ENCODE measurements at regions not wholly inside any gene's neighbourhood (a gene's known extent, or its start where the extent isn't known, plus 50 kb on each side); places are given as distances from the start of the nearest gene placed in this dataset.

GRCh38 chr2:187261705-187262104 lies 186.3 kb downstream of the CALCRL start:
- intact Hi-C loops (cut with micrococcal nuclease), result no loop called here
- CTCF ChIA-PET, result no interaction called here
- POLR2A ChIA-PET, result no interaction called here
- H3K36me3 ChIP-seq (ENCODE audit: control insufficient read depth in 2 of 3, insufficient read depth in 3 of 3, low read length in 3 of 3), result no peaks in the 10 kb centered on the region
- Mint-ChIP-seq H3K27ac (no peak overlapping the region), H3K4me3 (no peak overlapping the region), H3K27me3 (no peaks in the 10 kb centered on the region), H3K36me3 (no peaks in the 10 kb centered on the region), H3K4me1 (peaks cover 0 to 2% (median 0%) of the 10 kb centered on the region in 7 donors), H3K9me3 (peaks cover 0 to 10% (median 0%) of the 10 kb centered on the region in 11 donors)
- no peak for DNase-seq
- no peak overlapping the region for H3K27ac ChIP-seq (ENCODE audit: low read depth, low read length)
- no peak for ATAC-seq
- no peaks in the 10 kb centered on the region for H3K9me3 ChIP-seq (ENCODE audit: control insufficient read depth in 2 of 3, low read length in 3 of 3)
- no peak overlapping the region for H3K4me3 ChIP-seq (ENCODE audit: low read length)
- H3K27me3 ChIP-seq (ENCODE audit: control insufficient read depth in 2 of 2, insufficient read depth in 2 of 2, low read length in 2 of 2), result no peaks in the 10 kb centered on the region
- H3K4me1 ChIP-seq (ENCODE audit: control insufficient read depth in 2 of 2, insufficient read depth in 2 of 2, low read length in 2 of 2), result no peaks in the 10 kb centered on the region

DNA sequence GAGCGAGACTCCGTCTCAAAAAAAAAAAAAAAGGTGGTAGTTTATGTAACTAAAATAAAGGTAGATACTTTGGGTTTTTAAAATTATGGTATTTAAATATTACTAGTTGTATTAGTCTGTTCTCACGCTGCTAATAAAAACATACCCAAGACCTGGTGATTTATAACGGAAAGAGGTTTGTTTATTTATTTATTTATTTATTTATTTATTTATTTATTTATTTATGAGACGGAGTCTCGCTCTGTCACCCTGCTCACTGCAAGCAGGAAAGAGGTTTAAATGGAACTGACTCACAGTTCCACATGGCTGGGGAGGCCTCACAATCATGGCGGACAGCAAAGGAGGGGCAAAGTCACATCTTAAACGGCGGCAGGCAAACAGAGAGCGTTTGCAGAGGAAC lies 196.0 kb downstream of the CALCRL start:
- DNase-seq (no peak), ATAC-seq (no peak)
- H3K27ac Mint-ChIP-seq, result no peak overlapping the region
- no peaks in the 10 kb centered on the region for H3K36me3 ChIP-seq (ENCODE audit: control insufficient read depth in 2 of 3, insufficient read depth in 3 of 3, low read length in 3 of 3)
- H3K9me3 ChIP-seq (ENCODE audit: control insufficient read depth in 2 of 3, low read length in 3 of 3), result no peaks in the 10 kb centered on the region
- intact Hi-C loops (cut with micrococcal nuclease), result no loop called here
- H3K36me3 Mint-ChIP-seq, result no peaks in the 10 kb centered on the region
- H3K4me3 ChIP-seq (ENCODE audit: low read length), result no peak overlapping the region
- H3K4me3 Mint-ChIP-seq, result no peak overlapping the region
- H3K27me3 ChIP-seq (ENCODE audit: control insufficient read depth in 2 of 2, insufficient read depth in 2 of 2, low read length in 2 of 2), result no peaks in the 10 kb centered on the region
- ChIA-PET POLR2A (no interaction called here), CTCF (no interaction called here)
- no peaks in the 10 kb centered on the region for H3K27me3 Mint-ChIP-seq
- H3K27ac ChIP-seq (ENCODE audit: low read depth, low read length), result no peak overlapping the region
- no peaks in the 10 kb centered on the region for H3K4me1 Mint-ChIP-seq
- no peaks in the 10 kb centered on the region for H3K4me1 ChIP-seq (ENCODE audit: control insufficient read depth in 2 of 2, insufficient read depth in 2 of 2, low read length in 2 of 2)
- peaks cover 0 to 2% (median 0%) of the 10 kb centered on the region in 11 donors for H3K9me3 Mint-ChIP-seq

GRCh38 chr2:187250137-187250536 lies 197.9 kb downstream of the CALCRL start:
- no peak overlapping the region for H3K27ac Mint-ChIP-seq

DNA sequence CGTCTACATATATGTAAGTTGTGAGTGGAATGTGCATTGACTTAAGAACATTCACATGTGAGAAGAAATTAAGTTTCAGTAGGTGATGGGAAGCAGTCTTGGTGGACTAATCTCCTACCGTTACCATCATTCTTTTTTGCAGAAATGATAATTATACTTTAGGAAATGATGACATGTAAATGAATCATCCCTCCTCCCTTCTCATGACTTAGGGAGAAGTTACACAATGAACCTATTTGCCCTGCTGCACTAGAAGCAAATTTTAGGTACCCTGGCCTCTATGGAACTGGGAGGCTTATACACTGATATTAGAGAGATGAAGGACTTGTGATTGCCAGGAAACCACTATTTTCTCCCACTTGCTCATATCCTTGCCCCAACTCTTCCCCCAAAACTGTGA lies 214.2 kb downstream of the CALCRL start:
- ATAC-seq (no peak), DNase-seq (no peak)
- ChIA-PET POLR2A (no interaction called here), CTCF (no interaction called here)
- H3K36me3 Mint-ChIP-seq, result no peaks in the 10 kb centered on the region
- peaks cover 0 to 4% (median 0%) of the 10 kb centered on the region in 11 donors for H3K9me3 Mint-ChIP-seq
- intact Hi-C loops (cut with micrococcal nuclease), result no loop called here
- no peak overlapping the region for H3K27ac Mint-ChIP-seq
- Histone ChIP-seq H3K36me3 (ENCODE audit: control insufficient read depth in 2 of 3, insufficient read depth in 3 of 3, low read length in 3 of 3) (no peaks in the 10 kb centered on the region), H3K4me3 (ENCODE audit: low read length) (no peak overlapping the region), H3K27ac (ENCODE audit: low read depth, low read length) (no peak overlapping the region), H3K27me3 (ENCODE audit: control insufficient read depth in 2 of 2, insufficient read depth in 2 of 2, low read length in 2 of 2) (no peaks in the 10 kb centered on the region), H3K4me1 (ENCODE audit: control insufficient read depth in 2 of 2, insufficient read depth in 2 of 2, low read length in 2 of 2) (no peaks in the 10 kb centered on the region), H3K9me3 (ENCODE audit: control insufficient read depth in 2 of 3, low read length in 3 of 3) (no peaks in the 10 kb centered on the region)
- no peaks in the 10 kb centered on the region for H3K4me1 Mint-ChIP-seq
- no peak overlapping the region for H3K4me3 Mint-ChIP-seq
- H3K27me3 Mint-ChIP-seq, result no peaks in the 10 kb centered on the region

More at GRCh38 chr2:187250137-187250536, 197.9 kb downstream of the CALCRL start:
- Mint-ChIP-seq H3K4me3 (no peak overlapping the region), H3K27me3 (no peaks in the 10 kb centered on the region), H3K4me1 (no peaks in the 10 kb centered on the region), H3K9me3 (peaks cover 0 to 2% (median 0%) of the 10 kb centered on the region in 11 donors), H3K36me3 (no peaks in the 10 kb centered on the region)
- no peaks in the 10 kb centered on the region for H3K36me3 ChIP-seq (ENCODE audit: control insufficient read depth in 2 of 3, insufficient read depth in 3 of 3, low read length in 3 of 3)
- H3K27ac ChIP-seq (ENCODE audit: low read depth, low read length), result no peak overlapping the region
- ChIA-PET CTCF (no interaction called here), POLR2A (no interaction called here)
- ATAC-seq (no peak), DNase-seq (no peak)
- no peaks in the 10 kb centered on the region for H3K9me3 ChIP-seq (ENCODE audit: control insufficient read depth in 2 of 3, low read length in 3 of 3)
- H3K4me3 ChIP-seq (ENCODE audit: low read length), result no peak overlapping the region
- intact Hi-C loops (cut with micrococcal nuclease), result no loop called here
- H3K27me3 ChIP-seq (ENCODE audit: control insufficient read depth in 2 of 2, insufficient read depth in 2 of 2, low read length in 2 of 2), result no peaks in the 10 kb centered on the region
- H3K4me1 ChIP-seq (ENCODE audit: control insufficient read depth in 2 of 2, insufficient read depth in 2 of 2, low read length in 2 of 2), result no peaks in the 10 kb centered on the region

GRCh38 chr2:187232749-187233148 lies 215.3 kb downstream of the CALCRL start:
- Mint-ChIP-seq H3K4me3 (no peak overlapping the region), H3K27ac (no peak overlapping the region), H3K36me3 (no peaks in the 10 kb centered on the region), H3K9me3 (peaks cover 0 to 4% (median 0%) of the 10 kb centered on the region in 11 donors), H3K27me3 (no peaks in the 10 kb centered on the region), H3K4me1 (no peaks in the 10 kb centered on the region)
- H3K36me3 ChIP-seq (ENCODE audit: control insufficient read depth in 2 of 3, insufficient read depth in 3 of 3, low read length in 3 of 3), result no peaks in the 10 kb centered on the region
- intact Hi-C loops (cut with micrococcal nuclease), result no loop called here
- DNase-seq (no peak), ATAC-seq (no peak)
- ChIA-PET POLR2A (no interaction called here), CTCF (no interaction called here)
- H3K4me1 ChIP-seq (ENCODE audit: control insufficient read depth in 2 of 2, insufficient read depth in 2 of 2, low read length in 2 of 2), result no peaks in the 10 kb centered on the region
- H3K4me3 ChIP-seq (ENCODE audit: low read length), result no peak overlapping the region
- H3K9me3 ChIP-seq (ENCODE audit: control insufficient read depth in 2 of 3, low read length in 3 of 3), result no peaks in the 10 kb centered on the region
- H3K27me3 ChIP-seq (ENCODE audit: control insufficient read depth in 2 of 2, insufficient read depth in 2 of 2, low read length in 2 of 2), result no peaks in the 10 kb centered on the region
- no peak overlapping the region for H3K27ac ChIP-seq (ENCODE audit: low read depth, low read length)

DNA sequence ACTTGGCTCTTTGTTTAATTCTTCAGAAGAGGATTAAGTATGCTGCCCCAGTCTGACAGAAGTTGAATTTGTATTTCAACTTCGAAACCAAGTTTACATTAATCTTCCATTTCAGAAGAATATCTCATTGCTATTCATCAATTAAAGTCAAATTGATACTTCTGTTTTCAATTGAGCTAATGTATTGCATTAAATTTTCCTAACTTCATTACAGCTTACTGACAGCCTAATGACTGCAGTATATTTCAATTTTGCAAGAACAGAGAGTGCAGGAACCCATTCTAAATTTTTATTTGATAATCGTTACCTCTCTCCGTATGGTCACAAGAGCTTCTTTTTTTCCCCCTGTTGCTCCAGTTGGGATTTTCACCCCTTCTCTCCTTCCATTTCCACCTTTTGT lies 218.0 kb downstream of the CALCRL start:
- no peaks in the 10 kb centered on the region for H3K27me3 Mint-ChIP-seq
- ChIA-PET POLR2A (no interaction called here), CTCF (no interaction called here)
- no peak overlapping the region for H3K4me3 Mint-ChIP-seq
- no peaks in the 10 kb centered on the region for H3K4me1 Mint-ChIP-seq
- H3K9me3 Mint-ChIP-seq, result peaks cover 0 to 9% (median 0%) of the 10 kb centered on the region in 11 donors
- intact Hi-C loops (cut with micrococcal nuclease), result no loop called here
- H3K36me3 ChIP-seq (ENCODE audit: control insufficient read depth in 2 of 3, insufficient read depth in 3 of 3, low read length in 3 of 3), result no peaks in the 10 kb centered on the region
- no peaks in the 10 kb centered on the region for H3K27me3 ChIP-seq (ENCODE audit: control insufficient read depth in 2 of 2, insufficient read depth in 2 of 2, low read length in 2 of 2)
- H3K27ac ChIP-seq (ENCODE audit: low read depth, low read length), result no peak overlapping the region
- no peaks in the 10 kb centered on the region for H3K36me3 Mint-ChIP-seq
- ATAC-seq (no peak), DNase-seq (no peak)
- H3K4me3 ChIP-seq (ENCODE audit: low read length), result no peak overlapping the region
- no peak overlapping the region for H3K27ac Mint-ChIP-seq
- no peaks in the 10 kb centered on the region for H3K4me1 ChIP-seq (ENCODE audit: control insufficient read depth in 2 of 2, insufficient read depth in 2 of 2, low read length in 2 of 2)
- H3K9me3 ChIP-seq (ENCODE audit: control insufficient read depth in 2 of 3, low read length in 3 of 3), result no peaks in the 10 kb centered on the region

DNA sequence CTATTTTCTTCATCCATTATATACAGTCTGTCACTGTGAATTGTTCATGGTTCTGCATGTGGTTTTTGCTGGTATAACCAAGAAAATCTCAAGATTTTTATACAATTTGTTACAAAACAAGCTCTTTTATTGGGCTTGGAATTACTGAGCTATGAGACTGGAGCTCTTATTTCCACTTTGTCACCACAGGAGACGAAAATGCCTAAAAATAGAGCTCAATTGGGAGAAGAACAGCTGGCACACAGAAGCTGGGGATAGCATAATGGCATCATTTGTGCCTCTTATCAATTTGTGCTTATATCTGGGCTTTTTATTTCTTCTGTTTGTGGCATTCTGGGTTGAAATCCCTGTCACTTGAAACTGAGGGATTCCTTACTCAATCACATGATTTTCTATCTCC lies 219.1 kb downstream of the CALCRL start:
- H3K27ac ChIP-seq (ENCODE audit: low read depth, low read length), result no peak overlapping the region
- no peaks in the 10 kb centered on the region for H3K27me3 Mint-ChIP-seq
- H3K36me3 ChIP-seq (ENCODE audit: control insufficient read depth in 2 of 3, insufficient read depth in 3 of 3, low read length in 3 of 3), result no peaks in the 10 kb centered on the region
- H3K4me3 ChIP-seq (ENCODE audit: low read length), result no peak overlapping the region
- no peak for ATAC-seq
- H3K9me3 Mint-ChIP-seq, result peaks cover 0 to 11% (median 0%) of the 10 kb centered on the region in 11 donors
- CTCF ChIA-PET, result no interaction called here
- H3K27ac Mint-ChIP-seq, result no peak overlapping the region
- POLR2A ChIA-PET, result no interaction called here
- no peaks in the 10 kb centered on the region for H3K36me3 Mint-ChIP-seq
- DNase-seq, result no peak
- intact Hi-C loops (cut with micrococcal nuclease), result no loop called here
- no peaks in the 10 kb centered on the region for H3K4me1 Mint-ChIP-seq
- no peaks in the 10 kb centered on the region for H3K9me3 ChIP-seq (ENCODE audit: control insufficient read depth in 2 of 3, low read length in 3 of 3)
- H3K4me1 ChIP-seq (ENCODE audit: control insufficient read depth in 2 of 2, insufficient read depth in 2 of 2, low read length in 2 of 2), result no peaks in the 10 kb centered on the region
- no peak overlapping the region for H3K4me3 Mint-ChIP-seq
- H3K27me3 ChIP-seq (ENCODE audit: control insufficient read depth in 2 of 2, insufficient read depth in 2 of 2, low read length in 2 of 2), result no peaks in the 10 kb centered on the region
